ENCODE measurements at regions not wholly inside any gene's neighbourhood (a gene's known extent, or its start where the extent isn't known, plus 50 kb on each side); places are given as distances from the start of the nearest gene placed in this dataset.

GRCh38 chr19:30094756-30095140, 152.7 kb downstream of the URI1 start:
- Histone ChIP-seq H3K4me2 (no peak overlapping the region), H3K4me1 (ENCODE audit: control insufficient read depth in 1 of 2, insufficient read depth in 2 of 2, low read depth in 1 of 2, low read length in 1 of 2) (peaks cover 0 to 9% of the 10 kb centered on the region in 2 experiments; a peak in 1 of 4 replicates), H3K27ac (ENCODE audit: low read depth in 2 of 2, low read length in 1 of 2) (no peak overlapping the region), H3K27me3 (ENCODE audit: insufficient read depth) (no peaks in the 10 kb centered on the region), H4K20me1 (ENCODE audit: insufficient read depth) (no peaks in the 10 kb centered on the region), H3K9ac (no peak overlapping the region), H3K79me2 (ENCODE audit: insufficient read depth) (no peaks in the 10 kb centered on the region), H2AFZ (ENCODE audit: low read depth) (no peak overlapping the region), H3F3A (replicated peaks; ENCODE audit: insufficient read depth) (no peaks in the 10 kb centered on the region), H3K9me3 (no peaks in the 10 kb centered on the region), H3K9me2 (no peaks in the 10 kb centered on the region), H3K36me3 (replicated peaks in 1 of 2; ENCODE audit: control insufficient read depth in 1 of 2, insufficient read depth in 2 of 2, low read length in 1 of 2) (no peaks in the 10 kb centered on the region), H3K4me3 (ENCODE audit: low read depth in 2 of 2, low read length in 1 of 2) (no peak overlapping the region)
- no peak for DNase-seq
- ChIA-PET CTCF (no interaction called here), POLR2A (no interaction called here)
- WGBS (ENCODE audit: low lambda C conversion rate): 23% methylated on average over 3 of the region's 3 CpGs
- no peak for TF ChIP-seq MAX (IDR thresholded peaks at IDR 0.05; ENCODE audit: low read depth)
- TF ChIP-seq TAF1 (IDR thresholded peaks at IDR 0.05; ENCODE audit: borderline replicate concordance, low read depth, low read length): no peak
- no peak for TF ChIP-seq ZBTB33 (IDR thresholded peaks at IDR 0.05; ENCODE audit: borderline replicate concordance, low read depth)
- TF ChIP-seq TCF12 (IDR thresholded peaks at IDR 0.05): no peak
- TF ChIP-seq RXRA (IDR thresholded peaks at IDR 0.05; ENCODE audit: borderline replicate concordance, low read depth): no peak
- TF ChIP-seq SMC3 (IDR thresholded peaks at IDR 0.05; ENCODE audit: low read depth, low read length): no peak
- TF ChIP-seq FOSL2 (IDR thresholded peaks at IDR 0.05; ENCODE audit: borderline replicate concordance, low read depth): no peak
- TF ChIP-seq MXI1 (IDR thresholded peaks at IDR 0.05; ENCODE audit: low read depth, low read length): no peak
- TF ChIP-seq EZH2phosphoT487 (IDR thresholded peaks at IDR 0.05; ENCODE audit: borderline replicate concordance, low read depth): no peak
- no peak for TF ChIP-seq GATA2 (CRISPR knock-in tag; IDR thresholded peaks at IDR 0.05)

- H3K79me2 ChIP-seq (ENCODE audit: insufficient read depth): no peaks in the 10 kb centered on the region
- DNase-seq: no peak
- no peaks in the 10 kb centered on the region for H4K20me1 ChIP-seq (ENCODE audit: insufficient read depth)
- no peak overlapping the region for H3K27ac ChIP-seq (ENCODE audit: low read depth in 2 of 2, low read length in 1 of 2)
- no peak for TF ChIP-seq JUND (IDR thresholded peaks at IDR 0.05)
- TF ChIP-seq MXI1 (IDR thresholded peaks at IDR 0.05; ENCODE audit: low read depth, low read length): no peak
- no peak for TF ChIP-seq GABPA (IDR thresholded peaks at IDR 0.05; ENCODE audit: low read depth)
- TF ChIP-seq SIN3A (IDR thresholded peaks at IDR 0.05; ENCODE audit: borderline replicate concordance, low read depth, low read length): no peak
- H3K4me2 ChIP-seq: no peak overlapping the region
- no peak overlapping the region for H3K4me3 ChIP-seq (ENCODE audit: low read depth in 2 of 2, low read length in 1 of 2)
- ChIA-PET POLR2A (no interaction called here), CTCF (no interaction called here)
- H3K9me2 ChIP-seq: no peaks in the 10 kb centered on the region
- no peaks in the 10 kb centered on the region for H3K27me3 ChIP-seq (ENCODE audit: insufficient read depth)
- H3K4me1 ChIP-seq (ENCODE audit: control insufficient read depth in 1 of 2, insufficient read depth in 2 of 2, low read depth in 1 of 2, low read length in 1 of 2): peaks cover 0 to 9% of the 10 kb centered on the region in 2 experiments; a peak in 1 of 4 replicates
- WGBS (ENCODE audit: low lambda C conversion rate): 41% methylated on average over 3 of the region's 3 CpGs
- H3K9ac ChIP-seq: no peak overlapping the region
- H2AFZ ChIP-seq (ENCODE audit: low read depth): no peak overlapping the region
- H3K9me3 ChIP-seq: no peaks in the 10 kb centered on the region
- H3F3A ChIP-seq (replicated peaks; ENCODE audit: insufficient read depth): no peaks in the 10 kb centered on the region
- no peaks in the 10 kb centered on the region for H3K36me3 ChIP-seq (replicated peaks in 1 of 2; ENCODE audit: control insufficient read depth in 1 of 2, insufficient read depth in 2 of 2, low read length in 1 of 2)
Measured at GRCh38 chr19:30095171-30095570, 153.1 kb downstream of the URI1 start.

Data from SK-N-SH (cell line).